ENCODE measurements at regions not wholly inside any gene's neighbourhood (a gene's known extent, or its start where the extent isn't known, plus 50 kb on each side); places are given as distances from the start of the nearest gene placed in this dataset.
A peak's percentile ranks its signal among the peaks of the same experiment; 100 is the strongest.

DNA sequence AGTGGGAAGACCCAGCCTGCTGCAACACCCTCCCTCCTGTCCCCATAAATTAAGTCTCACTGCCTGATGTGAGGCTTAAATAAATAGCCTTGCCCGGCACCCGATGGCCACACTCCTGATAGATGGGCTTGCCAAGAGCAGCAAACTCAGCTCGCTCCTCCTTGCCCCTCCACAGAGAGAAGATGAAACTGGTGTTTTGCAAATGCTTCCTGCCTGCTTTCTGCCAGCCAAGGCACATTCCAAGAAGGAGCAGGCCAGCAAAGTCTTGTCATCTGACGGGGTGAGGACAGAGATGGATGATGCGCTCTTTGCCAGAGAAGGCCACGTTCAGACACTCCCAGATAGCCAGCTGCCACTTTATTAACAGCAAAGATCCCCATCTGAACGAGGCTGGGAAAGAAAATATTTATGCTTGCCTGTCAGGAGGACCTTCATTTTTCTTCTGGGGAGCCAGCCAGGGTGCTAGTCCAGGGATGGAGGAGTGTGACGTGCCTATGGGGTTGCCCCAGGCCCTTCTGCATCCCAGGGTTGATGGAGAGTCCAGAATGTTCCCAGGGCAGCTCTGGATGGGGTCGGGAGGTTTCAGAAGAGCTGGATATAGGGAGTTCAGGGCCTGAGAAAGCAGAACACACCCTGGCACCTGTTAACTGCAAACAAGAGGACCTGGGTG, 265.4 kb downstream of the FOXD2 start:
- TF ChIP-seq POLR2AphosphoS5 (IDR thresholded peaks at IDR 0.05) (no peak), EP300 (IDR thresholded peaks at IDR 0.05) (no peak), POLR2A (IDR thresholded peaks at IDR 0.05) (no peak)
- TF ChIP-seq, protein P1, sequence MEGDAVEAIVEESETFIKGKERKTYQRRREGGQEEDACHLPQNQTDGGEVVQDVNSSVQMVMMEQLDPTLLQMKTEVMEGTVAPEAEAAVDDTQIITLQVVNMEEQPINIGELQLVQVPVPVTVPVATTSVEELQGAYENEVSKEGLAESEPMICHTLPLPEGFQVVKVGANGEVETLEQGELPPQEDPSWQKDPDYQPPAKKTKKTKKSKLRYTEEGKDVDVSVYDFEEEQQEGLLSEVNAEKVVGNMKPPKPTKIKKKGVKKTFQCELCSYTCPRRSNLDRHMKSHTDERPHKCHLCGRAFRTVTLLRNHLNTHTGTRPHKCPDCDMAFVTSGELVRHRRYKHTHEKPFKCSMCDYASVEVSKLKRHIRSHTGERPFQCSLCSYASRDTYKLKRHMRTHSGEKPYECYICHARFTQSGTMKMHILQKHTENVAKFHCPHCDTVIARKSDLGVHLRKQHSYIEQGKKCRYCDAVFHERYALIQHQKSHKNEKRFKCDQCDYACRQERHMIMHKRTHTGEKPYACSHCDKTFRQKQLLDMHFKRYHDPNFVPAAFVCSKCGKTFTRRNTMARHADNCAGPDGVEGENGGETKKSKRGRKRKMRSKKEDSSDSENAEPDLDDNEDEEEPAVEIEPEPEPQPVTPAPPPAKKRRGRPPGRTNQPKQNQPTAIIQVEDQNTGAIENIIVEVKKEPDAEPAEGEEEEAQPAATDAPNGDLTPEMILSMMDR (IDR thresholded peaks at IDR 0.05), result no peak
- Histone ChIP-seq H3K4me1 (peaks cover 12% of the 10 kb centered on the region), H3K9me3 (no peaks in the 10 kb centered on the region), H3K4me3 (no peak overlapping the region), H3K27ac (peak overlapping the region; percentile 45), H3K36me3 (no peaks in the 10 kb centered on the region), H3K27me3 (peaks cover 21% of the 10 kb centered on the region)
- WGBS, result 31% methylated on average over 6 of the region's 9 CpGs
- DNase-seq (ENCODE audit: low spot score in 2 of 2), result no peak

DNA sequence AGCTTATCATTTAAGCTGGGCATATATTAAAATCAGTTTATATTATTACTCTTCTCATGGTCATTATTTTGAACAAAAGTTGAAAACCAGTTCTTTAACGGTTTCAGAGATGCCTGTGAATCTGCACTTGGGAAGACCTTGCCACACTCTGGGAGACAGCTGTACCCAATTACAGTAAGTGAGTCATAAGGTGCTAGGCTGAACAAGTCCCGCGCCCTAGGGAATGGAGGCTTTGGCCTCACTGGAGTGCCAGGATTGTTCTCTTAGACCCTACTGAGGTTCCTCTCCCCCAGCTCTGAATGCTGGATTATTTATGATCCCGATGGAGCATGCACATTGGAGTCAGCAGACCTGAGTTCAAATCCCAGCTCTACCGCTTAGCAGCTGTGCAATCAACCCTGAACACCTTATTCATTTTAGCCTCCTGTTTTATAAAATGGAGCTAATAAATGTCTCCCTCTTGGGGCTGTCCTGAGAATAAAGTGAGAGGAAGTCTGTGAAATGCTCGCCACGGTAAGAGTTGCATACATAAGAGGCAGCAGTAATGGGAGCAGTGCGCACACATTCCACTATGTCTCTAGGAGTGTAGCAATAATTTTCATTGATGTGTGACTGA, 266.2 kb downstream of the FOXD2 start:
- peaks cover 20% of the 10 kb centered on the region for H3K4me1 ChIP-seq
- WGBS, result 70% methylated on average over 8 of the region's 8 CpGs
- H3K27me3 ChIP-seq, result peaks cover 29% of the 10 kb centered on the region
- H3K9me3 ChIP-seq, result no peaks in the 10 kb centered on the region
- TF ChIP-seq, protein P1 (IDR thresholded peaks at IDR 0.05), result no peak
- no peak for TF ChIP-seq POLR2A (IDR thresholded peaks at IDR 0.05)
- no peak for TF ChIP-seq EP300 (IDR thresholded peaks at IDR 0.05)
- no peak for TF ChIP-seq POLR2AphosphoS5 (IDR thresholded peaks at IDR 0.05)
- H3K27ac ChIP-seq, result peak overlapping the region; percentile 45
- H3K36me3 ChIP-seq, result no peaks in the 10 kb centered on the region
- DNase-seq (ENCODE audit: low spot score in 2 of 2), result no peak
- H3K4me3 ChIP-seq, result no peak overlapping the region

DNA sequence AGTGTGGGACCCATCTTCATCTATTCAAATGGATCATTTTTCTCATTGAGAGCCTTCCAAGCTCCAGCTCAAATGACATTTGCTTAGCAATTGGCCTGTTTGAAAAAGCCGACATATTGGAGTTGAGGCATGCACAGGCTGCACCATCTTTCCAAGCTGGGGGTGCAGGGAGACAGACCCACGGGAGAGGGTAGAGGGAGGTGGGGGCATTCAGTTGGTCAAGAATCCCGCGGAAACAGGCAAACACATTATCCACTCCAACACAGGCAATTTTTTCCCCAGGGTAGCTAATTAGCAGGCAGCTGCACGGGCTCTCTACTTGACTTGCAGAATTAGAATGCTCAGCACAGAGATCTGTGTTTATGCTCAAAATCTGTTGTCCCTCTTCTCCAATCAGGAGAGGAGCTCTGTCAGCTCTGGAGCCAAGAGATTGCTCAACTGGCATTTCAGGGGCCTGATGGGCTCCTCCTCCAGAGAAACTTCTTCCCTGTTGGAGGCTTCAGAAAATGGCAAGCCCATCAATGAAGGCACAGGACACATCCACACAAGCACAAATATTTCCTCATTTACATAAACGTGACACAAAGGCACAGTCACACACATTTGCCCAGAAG, 267.8 kb downstream of the FOXD2 start:
- 51% methylated on average over 5 of the region's 6 CpGs for WGBS
- Histone ChIP-seq H3K4me3 (no peak overlapping the region), H3K27me3 (peaks cover 44% of the 10 kb centered on the region), H3K4me1 (peaks cover 36% of the 10 kb centered on the region), H3K9me3 (no peaks in the 10 kb centered on the region), H3K36me3 (no peaks in the 10 kb centered on the region), H3K27ac (no peak overlapping the region)
- DNase-seq (ENCODE audit: low spot score in 2 of 2), result peak in 1 of 2 donors; percentile 61
- TF ChIP-seq EP300 (IDR thresholded peaks at IDR 0.05), result no peak
- no peak for TF ChIP-seq POLR2A (IDR thresholded peaks at IDR 0.05)
- TF ChIP-seq POLR2AphosphoS5 (IDR thresholded peaks at IDR 0.05), result no peak
- TF ChIP-seq, protein P1 (IDR thresholded peaks at IDR 0.05), result no peak

DNA sequence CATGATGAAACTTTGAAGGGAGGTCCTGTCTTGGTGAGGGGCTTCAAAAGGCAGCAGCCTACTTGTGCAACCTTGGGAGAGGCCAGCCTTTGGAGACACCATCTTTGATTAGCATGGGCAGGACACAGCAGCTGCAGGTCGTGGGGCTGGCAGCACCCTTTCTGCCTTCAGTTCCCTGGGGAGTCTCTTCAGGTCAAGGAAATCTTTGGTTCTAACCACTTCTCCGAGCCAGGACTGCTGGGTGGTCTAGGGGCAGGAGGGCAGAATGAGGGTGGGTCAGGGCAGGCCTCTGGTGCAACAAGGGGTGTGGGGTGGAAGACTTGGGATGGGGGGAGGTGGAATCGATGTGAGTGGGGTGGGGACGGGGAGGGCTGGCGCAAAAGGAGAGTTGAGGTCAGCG, 269.7 kb downstream of the FOXD2 start:
- Histone ChIP-seq H3K4me1 (peaks cover 38% of the 10 kb centered on the region), H3K4me3 (no peak overlapping the region), H3K9me3 (no peaks in the 10 kb centered on the region), H3K27ac (no peak overlapping the region), H3K27me3 (peaks cover 63% of the 10 kb centered on the region), H3K36me3 (no peaks in the 10 kb centered on the region)
- WGBS, result 57% methylated on average over 6 of the region's 6 CpGs
- TF ChIP-seq POLR2AphosphoS5 (IDR thresholded peaks at IDR 0.05), result no peak
- TF ChIP-seq, protein P1 (IDR thresholded peaks at IDR 0.05), result no peak
- no peak for TF ChIP-seq EP300 (IDR thresholded peaks at IDR 0.05)
- TF ChIP-seq POLR2A (IDR thresholded peaks at IDR 0.05), result no peak
- peak in 1 of 2 donors; percentile 43 for DNase-seq (ENCODE audit: low spot score in 2 of 2)

DNA sequence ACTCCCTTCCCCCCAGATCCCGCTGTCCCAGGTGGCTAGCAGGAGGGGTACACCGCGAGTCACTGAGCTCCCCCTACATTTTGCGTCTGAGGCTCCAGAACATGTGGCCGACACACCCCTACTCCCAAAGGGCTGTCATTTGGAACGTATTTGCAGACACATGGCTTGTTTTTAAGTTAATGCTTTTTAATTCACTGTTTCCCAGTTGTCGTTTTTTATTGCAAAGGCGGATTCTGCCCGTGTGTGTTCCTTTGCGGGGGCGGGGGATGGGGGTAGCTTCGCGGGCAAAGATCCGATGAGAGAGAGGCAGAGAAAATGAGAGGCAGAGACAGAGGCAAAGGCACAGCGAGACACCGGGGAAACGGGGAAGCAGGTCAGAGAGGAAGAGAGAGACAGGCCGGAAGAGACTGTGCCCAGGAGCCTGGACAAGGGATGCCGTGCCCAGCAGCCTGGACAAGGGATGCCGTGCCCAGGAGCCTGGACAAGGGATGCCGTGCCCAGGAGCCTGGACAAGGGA, 270.2 kb downstream of the FOXD2 start:
- Histone ChIP-seq H3K27me3 (peaks cover 68% of the 10 kb centered on the region), H3K4me1 (peaks cover 38% of the 10 kb centered on the region), H3K27ac (no peak overlapping the region), H3K9me3 (no peaks in the 10 kb centered on the region), H3K4me3 (no peak overlapping the region), H3K36me3 (no peaks in the 10 kb centered on the region)
- no peak for TF ChIP-seq EP300 (IDR thresholded peaks at IDR 0.05)
- WGBS, result 14% methylated on average over 20 of the region's 21 CpGs
- DNase-seq (ENCODE audit: low spot score in 2 of 2), result peak in 1 of 2 donors; percentile 48

Data from suprapubic skin (tissue), 4 donors.